NT2/D1 (cell line): ENCODE measurements at regions not wholly inside any gene's neighbourhood (a gene's known extent, or its start where the extent isn't known, plus 50 kb on each side); places are given as distances from the start of the nearest gene placed in this dataset.

ENCODE experiments used
- YY1 ChIP-seq: IDR thresholded peaks from 2 replicates; pipeline ENCODE4 v1.6.1; 2011; ENCODE audit not compliant: insufficient read length, insufficient read depth
- ZNF274 ChIP-seq: IDR thresholded peaks from 2 replicates; pipeline ENCODE4 v1.6.1; 2011; ENCODE audit warnings: mild to moderate bottlenecking, low read depth, low read length

DNA sequence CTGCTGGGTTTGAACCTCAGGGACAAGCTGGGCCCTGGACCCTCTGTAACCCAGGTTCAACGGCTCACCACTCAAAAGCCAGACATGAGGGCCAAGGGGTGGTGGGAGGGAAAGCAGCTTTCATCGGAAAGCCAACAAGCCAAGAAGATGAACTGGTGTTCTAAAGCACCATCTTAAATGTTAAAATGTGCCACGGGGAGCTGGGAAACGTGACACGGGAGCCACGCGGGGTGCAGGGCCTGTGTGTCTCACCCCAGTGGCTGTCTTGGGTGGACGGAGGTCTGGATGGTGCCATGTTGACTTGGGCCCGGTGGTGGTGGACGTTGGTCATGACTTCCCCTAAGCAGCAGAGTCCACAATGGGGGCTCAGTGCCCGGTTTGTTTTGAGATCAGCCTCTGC is 97.7 kb upstream of the SFSWAP start:
- TF ChIP-seq YY1 (no peak), ZNF274 (no peak)
